GM21528 (cell line): ENCODE measurements at regions not wholly inside any gene's neighbourhood (a gene's known extent, or its start where the extent isn't known, plus 50 kb on each side); places are given as distances from the start of the nearest gene placed in this dataset.
"Not testable (repeated sequence)": the region's sequence is repeated elsewhere in the genome, so short reads cannot be mapped to it uniquely, and the experiment has no call there.

Source experiments
- ATAC-seq: cut with Tn5 transposase; IDR thresholded peaks from one replicate; pipeline ENCODE4 v1.9.1; 2021; ENCODE audit warnings: mild to moderate bottlenecking, moderate library complexity; ENCODE audit not compliant: unreplicated experiment, low FRiP score

GRCh38 chr18:39208729-39209128 is 1643.1 kb upstream of the CELF4 start:
- ATAC-seq = no peak

- no peak for ATAC-seq
Measured at GRCh38 chr18:39208190-39208589, 1642.6 kb upstream of the CELF4 start.

- not testable (repeated sequence) for ATAC-seq
Measured at GRCh38 chr18:39206398-39207103, 1641.0 kb upstream of the CELF4 start.

- no peak for ATAC-seq
Measured at GRCh38 chr18:39205565-39206195, 1640.1 kb upstream of the CELF4 start.

GRCh38 chr18:39200153-39200552 is 1634.6 kb upstream of the CELF4 start:
- no peak for ATAC-seq

GRCh38 chr18:39199231-39199855 is 1633.7 kb upstream of the CELF4 start:
- no peak for ATAC-seq

GRCh38 chr18:39198376-39198775 is 1632.8 kb upstream of the CELF4 start:
- ATAC-seq = no peak

GRCh38 chr18:39191931-39192330 is 1626.3 kb upstream of the CELF4 start:
- no peak for ATAC-seq

- no peak for ATAC-seq
Measured at GRCh38 chr18:39191058-39191457, 1625.5 kb upstream of the CELF4 start.

- ATAC-seq = no peak
Measured at GRCh38 chr18:39190508-39190907, 1624.9 kb upstream of the CELF4 start.

GRCh38 chr18:39188278-39188677 is 1622.7 kb upstream of the CELF4 start:
- no peak for ATAC-seq

- ATAC-seq = no peak
Measured at GRCh38 chr18:39186008-39186407, 1620.4 kb upstream of the CELF4 start.

GRCh38 chr18:39184176-39184575 is 1618.6 kb upstream of the CELF4 start:
- no peak for ATAC-seq

GRCh38 chr18:39178166-39178565 is 1612.6 kb upstream of the CELF4 start:
- ATAC-seq = no peak

GRCh38 chr18:39172695-39173421 is 1607.3 kb upstream of the CELF4 start:
- ATAC-seq = no peak

- ATAC-seq = no peak
Measured at GRCh38 chr18:39168723-39169122, 1603.1 kb upstream of the CELF4 start.

- no peak for ATAC-seq
Measured at GRCh38 chr18:39167990-39168389, 1602.4 kb upstream of the CELF4 start.

- no peak for ATAC-seq
Measured at GRCh38 chr18:39166776-39167175, 1601.2 kb upstream of the CELF4 start.

- ATAC-seq = no peak
Measured at GRCh38 chr18:39162013-39162827, 1596.6 kb upstream of the CELF4 start.

- ATAC-seq = no peak
Measured at GRCh38 chr18:39149211-39149806, 1583.7 kb upstream of the CELF4 start.
